ENCODE measurements at regions not wholly inside any gene's neighbourhood (a gene's known extent, or its start where the extent isn't known, plus 50 kb on each side); places are given as distances from the start of the nearest gene placed in this dataset.

GRCh38 chr18:34002130-34002529 lies 222.6 kb downstream of the NOL4 start:
- TF ChIP-seq POLR2A (IDR thresholded peaks at IDR 0.05) (no peak), CTCF (IDR thresholded peaks at IDR 0.05) (no peak)
